GM12891 (cell line): ENCODE measurements at regions not wholly inside any gene's neighbourhood (a gene's known extent, or its start where the extent isn't known, plus 50 kb on each side); places are given as distances from the start of the nearest gene placed in this dataset.

Experiments
- DNase-seq: peaks from one replicate; pipeline ENCODE4 v3.0.0; 2011; ENCODE audit warnings: low spot score; ENCODE audit not compliant: insufficient read length
- FAIRE-seq: peaks from 2 replicates; lab custom pipeline; 2011; peaks lifted over from hg19 to GRCh38; lab: Jason Lieb, UNC
- PAX5 ChIP-seq: IDR thresholded peaks from 2 replicates; pipeline ENCODE4 v1.6.1; 2011; ENCODE audit warnings: low read length, moderate library complexity, mild to moderate bottlenecking; ENCODE audit not compliant: insufficient read depth, severe bottlenecking
- POLR2A ChIP-seq: IDR thresholded peaks from 2 replicates; pipeline ENCODE4 v1.6.1; 2011; ENCODE audit warnings: low read depth, low read length, control low read depth
- POLR2AphosphoS5 ChIP-seq: IDR thresholded peaks from 2 replicates; pipeline ENCODE4 v1.6.1; 2011; ENCODE audit warnings: low read depth, low read length, control low read depth
- POU2F2 ChIP-seq: IDR thresholded peaks from 2 replicates; pipeline ENCODE4 v1.6.1; 2011; ENCODE audit warnings: low read depth, mild to moderate bottlenecking, control low read depth, low read length, moderate library complexity
- SPI1 ChIP-seq: IDR thresholded peaks from 2 replicates; pipeline ENCODE4 v1.6.1; 2011; ENCODE audit warnings: low read depth, low read length, control low read depth
- TAF1 ChIP-seq: IDR thresholded peaks from 2 replicates; pipeline ENCODE4 v1.6.1; 2011; ENCODE audit warnings: low read depth, low read length, control low read depth

DNA sequence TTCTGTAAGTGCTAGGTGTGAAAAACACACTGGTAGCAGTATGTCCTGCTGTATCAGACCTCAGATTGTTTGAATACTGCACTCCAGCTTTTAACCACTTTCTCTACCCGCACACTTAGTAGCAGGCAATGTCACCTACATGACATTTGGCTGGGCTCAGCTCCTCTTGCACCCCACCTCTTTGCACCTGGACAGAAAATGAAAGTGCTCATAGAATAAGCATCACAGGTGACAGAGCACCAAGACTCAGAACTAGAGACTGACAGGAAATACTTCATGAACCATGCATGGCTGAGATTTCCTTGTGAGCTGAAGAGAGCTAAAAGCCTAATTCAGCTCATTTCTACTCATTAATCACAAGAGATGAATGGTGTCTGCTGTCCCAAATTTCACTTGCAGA is 1014.2 kb upstream of the CDH8 start:
- TF ChIP-seq PAX5 (no peak), POLR2AphosphoS5 (no peak), TAF1 (no peak), SPI1 (no peak), POU2F2 (no peak), POLR2A (no peak)
- DNase-seq (no peak), FAIRE-seq (no peak)

DNA sequence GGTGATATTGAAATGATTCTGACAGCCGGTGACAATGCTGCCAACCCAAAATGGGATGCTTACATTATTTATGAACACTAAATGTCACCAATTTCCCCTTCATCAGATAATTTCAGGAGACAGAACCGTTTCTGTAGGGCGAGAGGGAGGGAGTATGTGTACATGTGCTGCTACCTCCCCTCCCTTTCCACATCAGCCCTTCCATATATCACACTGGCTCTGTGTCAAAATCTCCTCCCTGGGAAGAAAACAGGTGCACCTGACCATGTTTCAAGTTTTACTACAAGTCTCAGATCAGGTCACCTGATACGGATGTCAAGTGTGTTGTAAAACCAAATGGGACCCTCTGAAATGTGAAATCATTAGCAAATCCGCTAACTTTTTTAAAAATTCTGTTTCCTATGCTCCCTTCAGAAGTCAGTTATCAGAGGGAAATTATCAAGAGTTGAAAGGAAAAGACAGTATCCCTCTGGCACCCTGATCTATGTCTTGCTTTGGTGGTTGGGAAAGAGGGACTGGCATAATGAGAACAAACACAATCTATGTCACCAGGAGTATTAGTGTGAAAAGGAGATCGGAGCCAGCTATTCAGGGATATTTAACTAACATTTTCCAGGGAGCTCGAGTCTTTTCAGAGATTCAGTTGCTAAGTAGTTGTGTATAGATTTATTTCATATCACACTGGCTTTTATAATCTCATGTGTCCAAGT is 1002.3 kb upstream of the CDH8 start:
- DNase-seq (no peak), FAIRE-seq (no peak)
- TF ChIP-seq POLR2A (no peak), PAX5 (no peak), POU2F2 (no peak), POLR2AphosphoS5 (no peak), SPI1 (no peak), TAF1 (no peak)

- FAIRE-seq (no peak), DNase-seq (no peak)
- TF ChIP-seq SPI1 (no peak), TAF1 (no peak), POLR2A (no peak), POLR2AphosphoS5 (no peak), PAX5 (no peak), POU2F2 (no peak)
Observed at GRCh38 chr16:63037761-63038396, 1001.6 kb upstream of the CDH8 start.

GRCh38 chr16:63018581-63019223 is 982.5 kb upstream of the CDH8 start:
- FAIRE-seq, result no peak
- no peak for DNase-seq
- no peak for TF ChIP-seq POLR2AphosphoS5
- TF ChIP-seq TAF1, result no peak
- TF ChIP-seq POU2F2, result no peak
- no peak for TF ChIP-seq PAX5

- DNase-seq (no peak), FAIRE-seq (no peak)
- no peak for TF ChIP-seq TAF1
- TF ChIP-seq POLR2A, result no peak
- TF ChIP-seq PAX5, result no peak
- TF ChIP-seq POLR2AphosphoS5, result no peak
- TF ChIP-seq SPI1, result no peak
- no peak for TF ChIP-seq POU2F2
Observed at GRCh38 chr16:63008688-63009087, 972.5 kb upstream of the CDH8 start.

DNA sequence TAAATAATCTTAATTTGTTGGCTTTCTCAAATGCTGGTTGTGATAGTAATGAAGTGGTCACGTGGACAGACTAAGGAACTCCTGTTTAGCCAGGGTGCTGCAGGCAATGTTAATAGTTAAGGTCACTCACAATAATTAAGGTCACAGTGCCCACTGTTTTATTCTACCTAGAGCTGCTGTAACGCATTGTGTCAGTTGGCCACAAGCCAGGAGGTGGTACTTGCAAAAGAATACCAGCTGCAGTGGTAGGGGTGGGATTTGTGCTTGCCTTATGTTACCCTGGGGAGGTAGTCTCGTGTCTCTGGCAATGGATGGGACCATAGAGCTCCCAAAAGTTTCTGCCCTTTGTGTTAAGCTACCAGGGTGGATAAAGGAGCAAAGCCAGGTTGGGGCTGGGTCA is 969.1 kb upstream of the CDH8 start:
- TF ChIP-seq POLR2A, result no peak
- no peak for TF ChIP-seq POLR2AphosphoS5
- TF ChIP-seq SPI1, result no peak
- TF ChIP-seq PAX5, result no peak
- FAIRE-seq (no peak), DNase-seq (no peak)

DNA sequence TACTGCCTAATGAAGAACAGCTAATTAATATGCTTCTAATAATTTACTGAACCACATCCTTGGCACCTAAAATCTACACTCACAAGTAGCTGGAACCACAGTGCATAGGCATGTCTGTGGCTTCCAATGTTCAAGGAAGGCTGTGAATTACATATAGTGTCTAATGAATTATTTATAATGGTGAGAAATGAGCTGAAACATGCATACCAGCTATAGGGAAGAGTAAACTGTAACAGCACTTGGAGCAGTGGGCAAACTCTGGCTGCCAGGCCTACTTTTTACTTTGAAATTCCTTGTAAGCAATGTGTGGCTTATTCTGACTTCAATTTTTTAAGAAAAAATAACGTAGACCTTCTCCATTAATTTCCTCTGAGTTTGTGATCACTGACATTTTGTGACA is 953.2 kb upstream of the CDH8 start:
- FAIRE-seq (no peak), DNase-seq (no peak)
- no peak for TF ChIP-seq POU2F2
- no peak for TF ChIP-seq SPI1

DNA sequence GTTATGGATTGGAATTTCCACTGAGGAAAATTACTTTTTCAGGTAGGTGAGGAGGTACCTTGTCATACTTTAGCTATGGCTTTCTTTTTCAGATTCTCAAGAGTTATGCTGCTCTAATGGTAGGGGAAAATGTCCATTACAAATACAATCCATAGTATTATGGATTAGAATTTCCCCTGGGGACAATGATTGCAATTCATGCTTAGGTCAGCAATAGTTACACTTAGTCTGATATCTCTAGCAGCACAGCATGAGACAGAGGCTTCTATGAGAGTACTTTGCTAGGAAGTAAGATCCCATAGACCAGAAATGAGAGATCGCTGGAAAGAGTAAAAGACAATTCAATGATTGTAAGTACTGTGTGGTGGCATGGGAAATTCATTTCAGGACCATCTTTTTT is 949.5 kb upstream of the CDH8 start:
- FAIRE-seq, result no peak
- no peak for DNase-seq
- TF ChIP-seq POLR2A (no peak), TAF1 (no peak), SPI1 (no peak), PAX5 (no peak), POLR2AphosphoS5 (no peak), POU2F2 (no peak)

DNA sequence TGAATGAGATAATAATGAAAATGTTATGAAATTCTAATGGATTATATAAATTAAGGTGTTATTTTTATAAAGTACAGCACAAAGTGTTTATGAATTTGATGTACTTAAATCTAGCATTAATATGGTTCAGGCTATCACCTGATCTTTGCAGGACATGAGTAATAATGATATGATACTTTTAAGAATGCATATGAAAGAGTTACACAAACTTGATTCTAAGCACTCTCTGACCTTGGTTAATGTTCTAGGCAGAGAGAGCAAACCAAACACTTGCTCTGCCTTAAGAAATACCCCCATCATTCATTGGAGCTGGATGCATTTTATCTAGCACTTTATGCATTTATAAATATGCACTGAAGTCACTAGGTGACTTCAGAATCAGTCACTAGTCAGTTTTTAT is 942.2 kb upstream of the CDH8 start:
- TF ChIP-seq PAX5 (no peak), POU2F2 (no peak), TAF1 (no peak), POLR2AphosphoS5 (no peak), POLR2A (no peak), SPI1 (no peak)
- DNase-seq (no peak), FAIRE-seq (no peak)

GRCh38 chr16:62977876-62978275 is 941.6 kb upstream of the CDH8 start:
- FAIRE-seq (no peak), DNase-seq (no peak)
- TF ChIP-seq PAX5, result no peak
- TF ChIP-seq SPI1, result no peak
- no peak for TF ChIP-seq POLR2AphosphoS5
